ENCODE measurements at regions not wholly inside any gene's neighbourhood (a gene's known extent, or its start where the extent isn't known, plus 50 kb on each side); places are given as distances from the start of the nearest gene placed in this dataset.

GRCh38 chr2:66301767-66302140 is 133.2 kb upstream of the MEIS1 start (continued):
- TF ChIP-seq ZBTB8A (tag by site-specific recombination; IDR thresholded peaks at IDR 0.05) (no peak), MYNN (tag by site-specific recombination; IDR thresholded peaks at IDR 0.05; ENCODE audit: borderline replicate concordance) (no peak), ZNF394 (tag by site-specific recombination; IDR thresholded peaks at IDR 0.05; ENCODE audit: borderline replicate concordance) (no peak), ZNF473 (tag by site-specific recombination; IDR thresholded peaks at IDR 0.05) (no peak), ZNF76 (tag by site-specific recombination; IDR thresholded peaks at IDR 0.05; ENCODE audit: borderline replicate concordance, low read depth) (no peak), RBAK (tag by site-specific recombination; IDR thresholded peaks at IDR 0.05) (no peak)

- H3K9me3 ChIP-seq (ENCODE audit: control insufficient read depth, insufficient read depth, low read depth, low read length), result no peaks in the 10 kb centered on the region
- TF ChIP-seq ZSCAN16 (tag by site-specific recombination; IDR thresholded peaks at IDR 0.05), result no peak
- TF ChIP-seq SCRT1 (tag by site-specific recombination; IDR thresholded peaks at IDR 0.05; ENCODE audit: borderline replicate concordance), result no peak
- no peak for TF ChIP-seq ZNF514 (tag by site-specific recombination; IDR thresholded peaks at IDR 0.05)
- TF ChIP-seq ZNF843 (tag by site-specific recombination; IDR thresholded peaks at IDR 0.05), result no peak
- TF ChIP-seq ZNF624 (tag by site-specific recombination; IDR thresholded peaks at IDR 0.05), result no peak
- TF ChIP-seq ZNF571 (tag by site-specific recombination; IDR thresholded peaks at IDR 0.05), result no peak
- no peak for TF ChIP-seq ZNF600 (tag by site-specific recombination; IDR thresholded peaks at IDR 0.05)
- no peak for TF ChIP-seq ZNF302 (tag by site-specific recombination; IDR thresholded peaks at IDR 0.05; ENCODE audit: low read depth)
- no peak for TF ChIP-seq KLF9 (tag by site-specific recombination; IDR thresholded peaks at IDR 0.05; ENCODE audit: low read depth)
- TF ChIP-seq ZNF785 (tag by site-specific recombination; IDR thresholded peaks at IDR 0.05), result no peak
- no peak for TF ChIP-seq ZNF623 (tag by site-specific recombination; IDR thresholded peaks at IDR 0.05)
- TF ChIP-seq HOXC10 (CRISPR knock-in tag; IDR thresholded peaks at IDR 0.05), result no peak
- POLR2A ChIA-PET, result no interaction called here
- no peaks in the 10 kb centered on the region for H3K36me3 ChIP-seq (ENCODE audit: control insufficient read depth in 2 of 2, insufficient read depth in 1 of 2, low read length in 2 of 2)
- H3K4me1 ChIP-seq (ENCODE audit: control insufficient read depth, insufficient read depth, low read length), result peaks cover 14% of the 10 kb centered on the region
- H3K4me3 ChIP-seq (ENCODE audit: low read depth, low read length), result no peak overlapping the region
- CTCF ChIA-PET, result interaction anchor here (0.6 to 0.7 kb wide), 5 partner anchors 64 to 456 kb away, joined by 3 to 4 read pairs (median 3); no protein-coding TSS in a partner anchor
- no peak overlapping the region for H3K27ac ChIP-seq (ENCODE audit: extremely low read depth, low read depth, low read length)
Measured at GRCh38 chr2:66301022-66301766, 133.7 kb upstream of the MEIS1 start.

- POLR2A ChIA-PET, result no interaction called here
- H3K4me1 ChIP-seq (ENCODE audit: control insufficient read depth, insufficient read depth, low read length), result no peaks in the 10 kb centered on the region
- CTCF ChIA-PET, result interaction anchor here (0.6 to 0.7 kb wide), 2 partner anchors 362 to 906 kb away, joined by 3 read pairs; no protein-coding TSS in a partner anchor
- H3K9me3 ChIP-seq (ENCODE audit: control insufficient read depth, insufficient read depth, low read depth, low read length), result no peaks in the 10 kb centered on the region
- no peak overlapping the region for H3K27ac ChIP-seq (ENCODE audit: extremely low read depth, low read depth, low read length)
- no peak for TF ChIP-seq ZNF596 (tag by site-specific recombination; IDR thresholded peaks at IDR 0.05)
- no peak for TF ChIP-seq ZBTB17 (tag by site-specific recombination; IDR thresholded peaks at IDR 0.05)
- TF ChIP-seq ZBTB21 (tag by site-specific recombination; IDR thresholded peaks at IDR 0.05), result no peak
- TF ChIP-seq ZNF26 (tag by site-specific recombination; IDR thresholded peaks at IDR 0.05), result no peak
- TF ChIP-seq ZNF544 (tag by site-specific recombination; IDR thresholded peaks at IDR 0.05), result no peak
- no peak for TF ChIP-seq ZNF626 (tag by site-specific recombination; IDR thresholded peaks at IDR 0.05)
- no peak for TF ChIP-seq ZNF18 (tag by site-specific recombination; IDR thresholded peaks at IDR 0.05)
- no peak for TF ChIP-seq ZNF777 (tag by site-specific recombination; IDR thresholded peaks at IDR 0.05; ENCODE audit: borderline replicate concordance)
- no peak for TF ChIP-seq ZNF664 (tag by site-specific recombination; IDR thresholded peaks at IDR 0.05)
- no peaks in the 10 kb centered on the region for H3K36me3 ChIP-seq (ENCODE audit: control insufficient read depth in 2 of 2, insufficient read depth in 1 of 2, low read length in 2 of 2)
- H3K4me3 ChIP-seq (ENCODE audit: low read depth, low read length), result no peak overlapping the region
Measured at GRCh38 chr2:66283787-66284186, 151.1 kb upstream of the MEIS1 start.
